ENCODE measurements at regions not wholly inside any gene's neighbourhood (a gene's known extent, or its start where the extent isn't known, plus 50 kb on each side); places are given as distances from the start of the nearest gene placed in this dataset.

- Histone ChIP-seq H3K27ac (ENCODE audit: insufficient read depth, low read depth, low read length) (no peak overlapping the region), H4K20me1 (replicated peaks; ENCODE audit: control insufficient read depth, extremely low read depth, insufficient read depth, low read length) (no peaks in the 10 kb centered on the region), H3K4me2 (ENCODE audit: insufficient read depth, low read length) (no peak overlapping the region), H3K9me1 (replicated peaks; ENCODE audit: control insufficient read depth, extremely low read depth, insufficient read depth, low read length) (no peaks in the 10 kb centered on the region), H3K79me2 (ENCODE audit: control insufficient read depth, insufficient read depth, low read length) (no peaks in the 10 kb centered on the region), H3K27me3 (ENCODE audit: control insufficient read depth in 2 of 2, insufficient read depth in 2 of 2, low read length in 2 of 2) (peaks cover 1 to 4% of the 10 kb centered on the region in 2 experiments), H3K4me1 (ENCODE audit: control insufficient read depth, extremely low read depth, insufficient read depth, low read length) (no peaks in the 10 kb centered on the region), H3K9me3 (replicated peaks; ENCODE audit: control insufficient read depth, insufficient read depth, low read length) (peaks cover 2% of the 10 kb centered on the region), H3K36me3 (ENCODE audit: control insufficient read depth in 2 of 2, extremely low read depth in 1 of 2, insufficient read depth in 2 of 2, low read length in 2 of 2) (no peaks in the 10 kb centered on the region), H3K4me3 (replicated peaks in 1 of 3; ENCODE audit: insufficient read depth in 1 of 3, low read depth in 1 of 3, low read length in 3 of 3) (no peak overlapping the region), H3K9ac (replicated peaks; ENCODE audit: extremely low read depth, insufficient read depth, low read length) (no peak overlapping the region), H2AFZ (ENCODE audit: low read depth, low read length) (no peak overlapping the region)
- ChIA-PET CTCF (no interaction called here), POLR2A (no interaction called here)
- no TSS peak for BruUV-seq (replicated peaks)
- DNase-seq (ENCODE audit: low read depth, low spot score): no peak
- intact Hi-C loops (cut with micrococcal nuclease): no loop called here
- TF ChIP-seq MYC (IDR thresholded peaks at IDR 0.05; ENCODE audit: low read depth, low read length): no peak
- no peak for TF ChIP-seq CTCF (IDR thresholded peaks at IDR 0.05; ENCODE audit: extremely low read depth in 1 of 2, insufficient read depth in 1 of 2, low read depth in 1 of 2, low read length in 2 of 2)
- dilution Hi-C loops (cut with MboI; ENCODE audit: extremely low pct_ligation_motif_present, low sequenced_read_pairs): no loop called here
- FAIRE-seq: no peak
Measured at GRCh38 chr5:135085133-135085935, 51.3 kb upstream of the PITX1 start.
